Kidney (tissue), 13 donors: ENCODE measurements at regions not wholly inside any gene's neighbourhood (a gene's known extent, or its start where the extent isn't known, plus 50 kb on each side); places are given as distances from the start of the nearest gene placed in this dataset.

ENCODE experiments used
- DNase-seq, 5 donors: peaks; one replicate each; pipeline ENCODE4 v3.0.0-alpha.2; 2013 to 2020
- FAIRE-seq: peaks from 2 replicates; lab custom pipeline; 2012; peaks lifted over from hg19 to GRCh38; lab: Jason Lieb, UNC
- H3K27ac ChIP-seq, 2 donors: one replicate each; pipeline ENCODE4 v1.7.0; 2013; ENCODE audit warnings: low read depth in 2 of 2, low read length in 2 of 2, inconsistent platforms in 1 of 2
- H3K27me3 ChIP-seq: one replicate; pipeline ENCODE4 v1.7.1; 2013; ENCODE audit warnings: low read length, inconsistent platforms; ENCODE audit not compliant: control insufficient read depth, insufficient read depth
- H3K36me3 ChIP-seq, 3 donors: one replicate each; pipeline versions ENCODE4 v1.7.0 to v1.7.1; 2013; ENCODE audit warnings: low read length in 3 of 3, control low read depth in 1 of 3, inconsistent platforms in 1 of 3; ENCODE audit not compliant: insufficient read depth in 3 of 3, control insufficient read depth in 2 of 3
- H3K4me1 ChIP-seq, 3 donors: one replicate each; pipeline versions ENCODE4 v1.7.0 to v1.7.1; 2013; ENCODE audit warnings: low read length in 3 of 3, inconsistent platforms in 1 of 3, low read depth in 1 of 3; ENCODE audit not compliant: control insufficient read depth in 2 of 3, insufficient read depth in 2 of 3
- H3K4me3 ChIP-seq, 3 donors: one replicate each; pipeline versions ENCODE4 v1.7.0 to v1.8.1; 2013; ENCODE audit warnings: low read length in 3 of 3, control low read depth in 1 of 3, inconsistent platforms in 1 of 3
- H3K9ac ChIP-seq, 3 donors: one replicate each; pipeline versions ENCODE4 v1.7.0 to v1.7.1; 2013; ENCODE audit warnings: low read length in 3 of 3, control low read depth in 1 of 3, inconsistent platforms in 1 of 3
- H3K9me3 ChIP-seq, 3 donors: one replicate each; pipeline versions ENCODE4 v1.7.0 to v1.7.1; 2013; ENCODE audit warnings: low read length in 3 of 3, control low read depth in 1 of 3, inconsistent platforms in 1 of 3; ENCODE audit not compliant: control insufficient read depth in 2 of 3, insufficient read depth in 1 of 3
- CTCF ChIP-seq: IDR thresholded peaks from 3 replicates; pipeline ENCODE4 v1.5.1; 2012; ENCODE audit warnings: mild to moderate bottlenecking, moderate library complexity, borderline replicate concordance; ENCODE audit not compliant: insufficient read depth; ENCODE audit errors: extremely low read depth
- intact Hi-C: fragments of 100-400 bp; cut with DNase I; formaldehyde crosslinking; loops from one replicate; pipeline ENCODE4 v1.11.1; 2022
- donor health status: control.
- donor health status: control.
- donor health status: control.
- donor health status: control.
- donor health status: control.
- donor health status: DM: yes; HTN: yes; CAD: no.
- donor health status: Normal renal cell carcinoma (clear cell type).

- no peak for TF ChIP-seq CTCF
- no peaks in the 10 kb centered on the region for H3K9me3 ChIP-seq
- no peak overlapping the region for H3K9ac ChIP-seq
- H3K4me1 ChIP-seq: no peaks in the 10 kb centered on the region
- H3K27me3 ChIP-seq: peaks cover 2% of the 10 kb centered on the region
- H3K36me3 ChIP-seq: no peaks in the 10 kb centered on the region
- DNase-seq (no peak), FAIRE-seq (no peak)
- H3K27ac ChIP-seq: no peak overlapping the region
- intact Hi-C loops: no loop called here
- H3K4me3 ChIP-seq: no peak overlapping the region
Measured at GRCh38 chrX:39327705-39328104, 526.4 kb downstream of the MID1IP1 start.

- Histone ChIP-seq H3K36me3 (no peaks in the 10 kb centered on the region), H3K27me3 (peaks cover 2% of the 10 kb centered on the region), H3K27ac (no peak overlapping the region), H3K9me3 (no peaks in the 10 kb centered on the region), H3K4me3 (no peak overlapping the region), H3K4me1 (no peaks in the 10 kb centered on the region), H3K9ac (no peak overlapping the region)
- no peak for TF ChIP-seq CTCF
- DNase-seq: no peak
- no peak for FAIRE-seq
- intact Hi-C loops: no loop called here
Measured at GRCh38 chrX:39328661-39329060, 527.4 kb downstream of the MID1IP1 start.

GRCh38 chrX:39331082-39331704 lies 529.9 kb downstream of the MID1IP1 start:
- Histone ChIP-seq H3K9ac (no peak overlapping the region), H3K27me3 (peaks cover 2% of the 10 kb centered on the region), H3K9me3 (no peaks in the 10 kb centered on the region), H3K4me1 (no peaks in the 10 kb centered on the region), H3K27ac (no peak overlapping the region), H3K4me3 (no peak overlapping the region), H3K36me3 (no peaks in the 10 kb centered on the region)
- intact Hi-C loops: no loop called here
- TF ChIP-seq CTCF: no peak
- FAIRE-seq: peak; percentile 46
- no peak for DNase-seq

GRCh38 chrX:39333451-39333850 lies 532.2 kb downstream of the MID1IP1 start:
- FAIRE-seq: no peak
- Histone ChIP-seq H3K4me3 (no peak overlapping the region), H3K27me3 (peaks cover 2% of the 10 kb centered on the region), H3K9me3 (no peaks in the 10 kb centered on the region), H3K4me1 (no peaks in the 10 kb centered on the region), H3K9ac (no peak overlapping the region), H3K27ac (no peak overlapping the region), H3K36me3 (no peaks in the 10 kb centered on the region)
- intact Hi-C loops: no loop called here
- no peak for TF ChIP-seq CTCF
- DNase-seq: no peak
